Spleen (tissue), 11 donors: ENCODE measurements at regions not wholly inside any gene's neighbourhood (a gene's known extent, or its start where the extent isn't known, plus 50 kb on each side); places are given as distances from the start of the nearest gene placed in this dataset.

Experiments
- DNase-seq: peaks from one replicate; pipeline ENCODE4 v3.0.0-alpha.2; 2020
- H3K27ac ChIP-seq, 8 donors: fragments of 200-600 bp; sonication (generic) in 7 of 8; 1 replicate in 4 of 8; 2 replicates in 4 of 8; pipeline versions ENCODE4 v1.5.0 to v1.8.0; 2016 to 2021; ENCODE audit warnings: inconsistent platforms in 4 of 8, mild to moderate bottlenecking in 4 of 8, moderate library complexity in 1 of 8
- H3K27me3 ChIP-seq, 7 donors: fragments of 200-600 bp; sonication (generic) in 6 of 7; replicated peaks in 1 of 7; 1 replicate in 4 of 7; 2 replicates in 3 of 7; pipeline versions ENCODE4 v1.5.0 to v1.8.0; 2016 to 2021; ENCODE audit warnings: inconsistent platforms in 3 of 7, mild to moderate bottlenecking in 1 of 7
- H3K36me3 ChIP-seq, 6 donors: fragments of 200-600 bp; sonication (generic) in 5 of 6; 1 replicate in 4 of 6; 2 replicates in 2 of 6; pipeline versions ENCODE4 v1.5.0 to v1.8.0; 2016 to 2021; ENCODE audit warnings: inconsistent platforms in 2 of 6
- H3K4me1 ChIP-seq, 6 donors: fragments of 200-600 bp; sonication (generic) in 5 of 6; 1 replicate in 3 of 6; 2 replicates in 3 of 6; pipeline versions ENCODE4 v1.5.0 to v1.8.0; 2016 to 2021; ENCODE audit warnings: inconsistent platforms in 3 of 6
- H3K4me3 ChIP-seq, 8 donors: fragments of 200-600 bp; sonication (generic) in 7 of 8; 1 replicate in 4 of 8; 2 replicates in 4 of 8; pipeline versions ENCODE4 v1.5.0 to v1.8.0; 2016 to 2021; ENCODE audit warnings: inconsistent platforms in 4 of 8, mild to moderate bottlenecking in 4 of 8, moderate library complexity in 2 of 8
- H3K9me3 ChIP-seq, 8 donors: fragments of 200-600 bp; sonication (generic) in 7 of 8; 1 replicate in 4 of 8; 2 replicates in 4 of 8; pipeline versions ENCODE4 v1.5.0 to v1.8.0; 2016 to 2021; ENCODE audit warnings: inconsistent platforms in 4 of 8
- CTCF ChIP-seq, 11 experiments: fragments of 200-600 bp in 7 of 11; fragments of 450-650 bp in 4 of 11; sonication (generic) in 4 of 11; IDR thresholded peaks in 8 of 11; conservative IDR thresholded peaks in 3 of 11; 1 replicate in 7 of 11; 2 replicates in 4 of 11; pipeline versions ENCODE4 v1.4.0 to v1.8.0; 2016 to 2021; ENCODE audit warnings: antibody characterized with exemption in 11 of 11, inconsistent platforms in 4 of 11, mild to moderate bottlenecking in 1 of 11
- POLR2A ChIP-seq, 3 donors: fragments of 450-650 bp; IDR thresholded peaks; one replicate each; pipeline ENCODE4 v1.5.1; 2017; ENCODE audit warnings: antibody characterized with exemption in 3 of 3, mild to moderate bottlenecking in 1 of 3
- POLR2AphosphoS5 ChIP-seq, 3 donors: sonication (generic); formaldehyde crosslinking; IDR thresholded peaks; one replicate each; pipeline ENCODE4 v1.5.1; 2017; ENCODE audit warnings: antibody characterized with exemption in 3 of 3
- WGBS, 5 donors: extraction: QIAGEN DNeasy Blood & Tissue Kit in 3 of 5; methylation state at CpG; one replicate each; pipeline versions ENCODE4 v1.1.5 to v1.1.7; 2013 to 2018; 5-methylcytosine and 5-hydroxymethylcytosine counted together
- intact Hi-C: fragments of 100-400 bp; cut with DNase I; formaldehyde crosslinking; loops from one replicate; pipeline ENCODE4 v1.15.0; 2023; ENCODE audit warnings: low total_unique reads
- donor health status: healthy with polysubstance abuse.
- donor health status: DM: no; HTN: no; CAD: no; lungs with moderate emphysema.
- donor health status: DM: no; HTN: no; CAD: no.
- donor health status: Bipolar disorder and iron deficiency.
- donor health status: healthy.
- donor health status: DM: no; HTN: no; CAD: no.
- donor health status: DM: yes; HTN: yes; CAD: no.

GRCh38 chr2:118693287-118693822 lies 154.1 kb downstream of the EN1 start:
- WGBS, 5 donors = 47 to 65% (median 54%) methylated on average over 5 to 6 of the region's 6 CpGs
- no peak for TF ChIP-seq POLR2A (IDR thresholded peaks at IDR 0.05)
- TF ChIP-seq POLR2AphosphoS5 (IDR thresholded peaks at IDR 0.05) = no peak
- no peak for TF ChIP-seq CTCF (IDR thresholded peaks at IDR 0.05 in 8 of 11, conservative IDR thresholded peaks at IDR 0.05 in 3 of 11)

GRCh38 chr2:118689874-118690273 lies 157.6 kb downstream of the EN1 start:
- WGBS, 5 donors = 79 to 85% (median 83%) methylated on average over 4 of the region's 4 CpGs
- Histone ChIP-seq H3K27me3 (no peaks in the 10 kb centered on the region), H3K4me3 (no peak overlapping the region), H3K4me1 (no peaks in the 10 kb centered on the region), H3K9me3 (peaks cover 0 to 26% (median 0%) of the 10 kb centered on the region in 8 donors), H3K27ac (no peak overlapping the region), H3K36me3 (no peaks in the 10 kb centered on the region)
- DNase-seq = no peak
- TF ChIP-seq POLR2A (IDR thresholded peaks at IDR 0.05) (no peak), CTCF (IDR thresholded peaks at IDR 0.05 in 8 of 11, conservative IDR thresholded peaks at IDR 0.05 in 3 of 11) (no peak), POLR2AphosphoS5 (IDR thresholded peaks at IDR 0.05) (no peak)
- intact Hi-C loops = no loop called here

More at GRCh38 chr2:118693287-118693822, 154.1 kb downstream of the EN1 start:
- Histone ChIP-seq H3K36me3 (no peaks in the 10 kb centered on the region), H3K4me3 (no peak overlapping the region), H3K4me1 (no peaks in the 10 kb centered on the region), H3K27me3 (no peaks in the 10 kb centered on the region), H3K9me3 (peaks cover 0 to 35% (median 3%) of the 10 kb centered on the region in 8 donors), H3K27ac (no peak overlapping the region)
- DNase-seq = no peak
- intact Hi-C loops = no loop called here

GRCh38 chr2:118689456-118689855 lies 158.0 kb downstream of the EN1 start:
- Histone ChIP-seq H3K27me3 (no peaks in the 10 kb centered on the region), H3K9me3 (peaks cover 0 to 26% (median 0%) of the 10 kb centered on the region in 8 donors), H3K36me3 (no peaks in the 10 kb centered on the region), H3K4me1 (no peaks in the 10 kb centered on the region), H3K4me3 (no peak overlapping the region), H3K27ac (no peak overlapping the region)
- TF ChIP-seq POLR2AphosphoS5 (IDR thresholded peaks at IDR 0.05) (no peak), CTCF (IDR thresholded peaks at IDR 0.05 in 8 of 11, conservative IDR thresholded peaks at IDR 0.05 in 3 of 11) (no peak), POLR2A (IDR thresholded peaks at IDR 0.05) (no peak)
- no peak for DNase-seq
- intact Hi-C loops = no loop called here
- 68 to 80% (median 73%) methylated on average over 4 of the region's 4 CpGs for WGBS, 5 donors

- H3K27ac ChIP-seq = no peak overlapping the region
- H3K4me1 ChIP-seq = no peaks in the 10 kb centered on the region
- TF ChIP-seq POLR2A (IDR thresholded peaks at IDR 0.05) (no peak), POLR2AphosphoS5 (IDR thresholded peaks at IDR 0.05) (no peak), CTCF (IDR thresholded peaks at IDR 0.05 in 8 of 11, conservative IDR thresholded peaks at IDR 0.05 in 3 of 11) (no peak)
- no peak for DNase-seq
- intact Hi-C loops = no loop called here
- peaks cover 0 to 26% (median 0%) of the 10 kb centered on the region in 8 donors for H3K9me3 ChIP-seq
- no peaks in the 10 kb centered on the region for H3K27me3 ChIP-seq
- WGBS, 5 donors = 73 to 82% (median 77%) methylated on average over 6 of the region's 6 CpGs
- no peak overlapping the region for H3K4me3 ChIP-seq
- H3K36me3 ChIP-seq = no peaks in the 10 kb centered on the region
Measured at GRCh38 chr2:118689033-118689432, 158.4 kb downstream of the EN1 start.
